ENCODE measurements at regions not wholly inside any gene's neighbourhood (a gene's known extent, or its start where the extent isn't known, plus 50 kb on each side); places are given as distances from the start of the nearest gene placed in this dataset.

DNA sequence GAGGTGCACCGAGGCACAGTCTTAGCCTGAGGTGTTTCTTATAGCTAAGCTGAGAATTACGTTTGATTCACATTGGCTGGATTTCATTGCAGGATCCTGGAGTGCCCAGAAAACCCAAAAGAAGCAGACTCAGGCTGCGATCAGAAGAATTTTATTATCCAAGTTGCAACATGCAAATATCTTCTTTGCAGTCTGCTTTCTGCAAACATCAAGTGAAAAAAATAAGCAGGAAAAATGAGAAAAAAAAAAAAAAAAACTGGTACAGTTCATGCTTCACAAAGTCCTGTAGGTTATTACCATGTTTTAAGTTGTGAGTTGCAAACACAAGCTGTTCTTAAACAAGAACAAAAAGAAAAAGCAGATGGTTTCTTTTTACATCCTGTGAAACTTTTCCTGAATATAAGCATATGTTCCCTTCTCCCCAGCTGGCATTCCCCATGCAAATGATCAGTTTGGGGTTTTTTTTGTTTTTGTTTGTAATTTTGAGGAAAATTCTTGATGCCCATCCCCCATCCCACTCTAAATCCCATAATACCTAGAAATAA, 349.0 kb downstream of the CBLN4 start:
- Histone ChIP-seq H3K9ac (ENCODE audit: low read depth, low read length, poor library complexity, severe bottlenecking) (no peak overlapping the region), H3K27me3 (ENCODE audit: insufficient read depth, low read length, poor library complexity, severe bottlenecking) (no peaks in the 10 kb centered on the region), H2AFZ (ENCODE audit: low read length) (no peak overlapping the region), H3K79me2 (ENCODE audit: insufficient read depth, low read length) (no peaks in the 10 kb centered on the region), H3K9me2 (replicated peaks; ENCODE audit: low read depth, low read length) (no peaks in the 10 kb centered on the region), H3K9me3 (ENCODE audit: insufficient read depth, low read depth, low read length) (no peaks in the 10 kb centered on the region; the same call in 1 of the 2 replicates), H3K4me2 (ENCODE audit: low read depth, low read length, poor library complexity, severe bottlenecking) (no peak overlapping the region), H3K4me3 (ENCODE audit: low read length, poor library complexity, severe bottlenecking) (no peak overlapping the region), H3K36me3 (ENCODE audit: insufficient read depth, low read length) (no peaks in the 10 kb centered on the region), H3K4me1 (ENCODE audit: insufficient read depth, low read length, poor library complexity, severe bottlenecking) (no peaks in the 10 kb centered on the region), H4K20me1 (ENCODE audit: insufficient read depth, low read length, poor library complexity, severe bottlenecking) (no peaks in the 10 kb centered on the region), H3F3A (ENCODE audit: low read depth) (no peaks in the 10 kb centered on the region)
- no peak for TF ChIP-seq EZH2phosphoT487 (IDR thresholded peaks at IDR 0.05; ENCODE audit: borderline replicate concordance)
- TF ChIP-seq, protein P1, sequence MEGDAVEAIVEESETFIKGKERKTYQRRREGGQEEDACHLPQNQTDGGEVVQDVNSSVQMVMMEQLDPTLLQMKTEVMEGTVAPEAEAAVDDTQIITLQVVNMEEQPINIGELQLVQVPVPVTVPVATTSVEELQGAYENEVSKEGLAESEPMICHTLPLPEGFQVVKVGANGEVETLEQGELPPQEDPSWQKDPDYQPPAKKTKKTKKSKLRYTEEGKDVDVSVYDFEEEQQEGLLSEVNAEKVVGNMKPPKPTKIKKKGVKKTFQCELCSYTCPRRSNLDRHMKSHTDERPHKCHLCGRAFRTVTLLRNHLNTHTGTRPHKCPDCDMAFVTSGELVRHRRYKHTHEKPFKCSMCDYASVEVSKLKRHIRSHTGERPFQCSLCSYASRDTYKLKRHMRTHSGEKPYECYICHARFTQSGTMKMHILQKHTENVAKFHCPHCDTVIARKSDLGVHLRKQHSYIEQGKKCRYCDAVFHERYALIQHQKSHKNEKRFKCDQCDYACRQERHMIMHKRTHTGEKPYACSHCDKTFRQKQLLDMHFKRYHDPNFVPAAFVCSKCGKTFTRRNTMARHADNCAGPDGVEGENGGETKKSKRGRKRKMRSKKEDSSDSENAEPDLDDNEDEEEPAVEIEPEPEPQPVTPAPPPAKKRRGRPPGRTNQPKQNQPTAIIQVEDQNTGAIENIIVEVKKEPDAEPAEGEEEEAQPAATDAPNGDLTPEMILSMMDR (conservative IDR thresholded peaks at IDR 0.05; ENCODE audit: low read length): no peak

DNA sequence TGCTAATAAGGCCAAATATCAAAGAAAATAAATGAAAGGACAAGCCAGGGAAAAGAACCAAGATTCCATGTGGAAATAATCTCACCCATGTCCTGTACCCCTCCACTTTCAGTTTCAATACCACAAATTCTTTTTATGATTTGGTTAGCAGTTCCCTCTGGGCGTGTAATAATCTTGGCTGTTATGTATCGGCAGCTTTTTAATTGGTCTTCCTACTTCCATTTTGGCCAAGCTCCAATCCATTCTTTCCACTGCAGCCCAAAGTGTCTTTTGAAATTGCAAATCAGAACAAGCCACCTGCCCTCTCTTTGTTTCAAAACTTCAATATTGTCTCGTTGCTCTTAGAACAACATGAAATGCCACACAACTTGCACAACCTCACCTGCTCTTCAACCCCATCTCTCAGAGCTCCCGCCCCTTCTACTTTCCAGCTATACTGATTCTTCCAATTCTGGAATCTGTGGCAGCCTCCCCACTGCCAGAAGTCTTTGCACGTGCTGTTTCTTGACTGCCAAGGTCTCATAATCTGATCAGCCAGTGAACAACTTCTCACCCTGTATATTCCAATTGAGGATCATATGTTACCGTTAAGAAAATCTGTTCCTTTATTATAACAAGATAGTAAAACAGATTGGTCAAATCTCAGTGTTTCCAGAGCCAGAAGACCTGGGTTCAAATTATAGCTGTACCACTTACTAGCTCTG, 354.5 kb downstream of the CBLN4 start:
- Histone ChIP-seq H4K20me1 (ENCODE audit: insufficient read depth, low read length, poor library complexity, severe bottlenecking) (no peaks in the 10 kb centered on the region), H3K27me3 (ENCODE audit: insufficient read depth, low read length, poor library complexity, severe bottlenecking) (no peaks in the 10 kb centered on the region)
- TF ChIP-seq, protein P1 (conservative IDR thresholded peaks at IDR 0.05; ENCODE audit: low read length): no peak
- no peak for TF ChIP-seq EZH2phosphoT487 (IDR thresholded peaks at IDR 0.05; ENCODE audit: borderline replicate concordance)

DNA sequence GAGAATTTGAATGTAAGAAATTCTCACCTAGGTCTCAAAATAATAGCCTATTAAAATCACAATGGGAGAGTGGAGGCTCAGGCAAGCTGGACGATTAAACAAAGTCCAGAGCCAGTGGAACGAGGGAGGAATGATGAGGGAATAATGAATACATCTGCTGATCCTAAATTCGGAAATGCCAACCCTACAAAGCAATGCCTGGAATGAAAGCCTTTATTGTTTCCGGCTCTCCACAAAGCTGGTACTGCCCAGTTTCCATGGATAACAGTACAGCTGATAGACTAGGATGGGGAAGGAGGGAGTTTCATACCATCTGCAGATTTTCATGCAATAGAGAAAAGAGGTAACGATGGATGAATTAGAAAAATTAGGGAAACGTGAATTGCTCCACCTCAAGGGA, 356.1 kb downstream of the CBLN4 start:
- no peaks in the 10 kb centered on the region; the same call in 1 of the 2 replicates for H3K9me3 ChIP-seq (ENCODE audit: insufficient read depth, low read depth, low read length)
- H3K79me2 ChIP-seq (ENCODE audit: insufficient read depth, low read length): no peaks in the 10 kb centered on the region
- no peaks in the 10 kb centered on the region for H3K4me1 ChIP-seq (ENCODE audit: insufficient read depth, low read length, poor library complexity, severe bottlenecking)
- H3K9ac ChIP-seq (ENCODE audit: low read depth, low read length, poor library complexity, severe bottlenecking): no peak overlapping the region
- TF ChIP-seq, protein P1 (conservative IDR thresholded peaks at IDR 0.05; ENCODE audit: low read length): no peak
- no peak for TF ChIP-seq EZH2phosphoT487 (IDR thresholded peaks at IDR 0.05; ENCODE audit: borderline replicate concordance)
- no peak overlapping the region for H3K4me2 ChIP-seq (ENCODE audit: low read depth, low read length, poor library complexity, severe bottlenecking)
- no peaks in the 10 kb centered on the region for H3K36me3 ChIP-seq (ENCODE audit: insufficient read depth, low read length)
- no peaks in the 10 kb centered on the region for H3K27me3 ChIP-seq (ENCODE audit: insufficient read depth, low read length, poor library complexity, severe bottlenecking)
- H3F3A ChIP-seq (ENCODE audit: low read depth): no peaks in the 10 kb centered on the region
- H3K4me3 ChIP-seq (ENCODE audit: low read length, poor library complexity, severe bottlenecking): no peak overlapping the region
- H3K9me2 ChIP-seq (replicated peaks; ENCODE audit: low read depth, low read length): no peaks in the 10 kb centered on the region
- H2AFZ ChIP-seq (ENCODE audit: low read length): no peak overlapping the region
- H4K20me1 ChIP-seq (ENCODE audit: insufficient read depth, low read length, poor library complexity, severe bottlenecking): no peaks in the 10 kb centered on the region

More for the DNA sequence above, 354.5 kb downstream of the CBLN4 start:
- no peaks in the 10 kb centered on the region; the same call in 1 of the 2 replicates for H3K9me3 ChIP-seq (ENCODE audit: insufficient read depth, low read depth, low read length)
- no peaks in the 10 kb centered on the region for H3K79me2 ChIP-seq (ENCODE audit: insufficient read depth, low read length)
- no peaks in the 10 kb centered on the region for H3K36me3 ChIP-seq (ENCODE audit: insufficient read depth, low read length)
- H3K4me1 ChIP-seq (ENCODE audit: insufficient read depth, low read length, poor library complexity, severe bottlenecking): no peaks in the 10 kb centered on the region
- H3K4me2 ChIP-seq (ENCODE audit: low read depth, low read length, poor library complexity, severe bottlenecking): no peak overlapping the region
- no peaks in the 10 kb centered on the region for H3K9me2 ChIP-seq (replicated peaks; ENCODE audit: low read depth, low read length)
- H3K4me3 ChIP-seq (ENCODE audit: low read length, poor library complexity, severe bottlenecking): no peak overlapping the region
- H3K9ac ChIP-seq (ENCODE audit: low read depth, low read length, poor library complexity, severe bottlenecking): no peak overlapping the region
- no peaks in the 10 kb centered on the region for H3F3A ChIP-seq (ENCODE audit: low read depth)
- no peak overlapping the region for H2AFZ ChIP-seq (ENCODE audit: low read length)
